Hematopoietic multipotent progenitor cell treated with erythropoietin and hydrocortisone succinate and interleukin-3 and kit ligand, for 8 days (in vitro differentiated cells): ENCODE measurements at regions not wholly inside any gene's neighbourhood (a gene's known extent, or its start where the extent isn't known, plus 50 kb on each side); places are given as distances from the start of the nearest gene placed in this dataset.
"Not testable (repeated sequence)": the region's sequence is repeated elsewhere in the genome, so short reads cannot be mapped to it uniquely, and the experiment has no call there.

Source experiments
- DNase-seq: peaks from one replicate; pipeline ENCODE4 v3.0.0-alpha.2; 2015

- DNase-seq = no peak
Observed at GRCh38 chr2:12484536-12485115, 232.1 kb upstream of the TRIB2 start.

GRCh38 chr2:12486205-12487118 is 230.3 kb upstream of the TRIB2 start:
- DNase-seq = no peak

GRCh38 chr2:12487253-12488004 is 229.3 kb upstream of the TRIB2 start:
- no peak for DNase-seq

- no peak for DNase-seq
Observed at GRCh38 chr2:12488352-12489318, 228.1 kb upstream of the TRIB2 start.

- DNase-seq = no peak
Observed at GRCh38 chr2:12490641-12491040, 226.1 kb upstream of the TRIB2 start.

GRCh38 chr2:12492360-12492759 is 224.4 kb upstream of the TRIB2 start:
- not testable (repeated sequence) for DNase-seq

- no peak for DNase-seq
Observed at GRCh38 chr2:12493031-12493513, 223.7 kb upstream of the TRIB2 start.

GRCh38 chr2:12495247-12495868 is 221.4 kb upstream of the TRIB2 start:
- DNase-seq = no peak

- DNase-seq = no peak
Observed at GRCh38 chr2:12498286-12498685, 218.4 kb upstream of the TRIB2 start.

GRCh38 chr2:12498704-12499103 is 218.0 kb upstream of the TRIB2 start:
- no peak for DNase-seq

- DNase-seq = no peak
Observed at GRCh38 chr2:12500899-12501298, 215.8 kb upstream of the TRIB2 start.

- peak; percentile 29 for DNase-seq
Observed at GRCh38 chr2:12501469-12502158, 215.1 kb upstream of the TRIB2 start.

- no peak for DNase-seq
Observed at GRCh38 chr2:12502759-12503158, 214.0 kb upstream of the TRIB2 start.

GRCh38 chr2:12504443-12504842 is 212.3 kb upstream of the TRIB2 start:
- DNase-seq = no peak

- no peak for DNase-seq
Observed at GRCh38 chr2:12506846-12507245, 209.9 kb upstream of the TRIB2 start.

- DNase-seq = peak; percentile 32
Observed at GRCh38 chr2:12507295-12507694, 209.4 kb upstream of the TRIB2 start.

- no peak for DNase-seq
Observed at GRCh38 chr2:12510070-12510469, 206.7 kb upstream of the TRIB2 start.

- no peak for DNase-seq
Observed at GRCh38 chr2:12513339-12513738, 203.4 kb upstream of the TRIB2 start.

GRCh38 chr2:12514168-12514567 is 202.6 kb upstream of the TRIB2 start:
- DNase-seq = no peak

GRCh38 chr2:12514631-12515437 is 201.9 kb upstream of the TRIB2 start:
- peak; percentile 73 for DNase-seq
